NCI-H2171 treated with DMSO at 0.1 percent for 48 hours (cell line): ENCODE measurements at regions not wholly inside any gene's neighbourhood (a gene's known extent, or its start where the extent isn't known, plus 50 kb on each side); places are given as distances from the start of the nearest gene placed in this dataset.

Experiments
- DNase-seq: peaks from one replicate; lab custom pipeline; 2025; lab: John Stamatoyannopoulos, UW

- DNase-seq, result peak; percentile 11
These were observed 97.5 kb upstream of the TRIM2 start for GRCh38 chr4:153106736-153107135.

- DNase-seq, result no peak
These were observed 97.0 kb upstream of the TRIM2 start for GRCh38 chr4:153107246-153107645.

- DNase-seq, result no peak
These were observed 94.9 kb upstream of the TRIM2 start for GRCh38 chr4:153109296-153109849.

GRCh38 chr4:153110739-153111138, 93.5 kb upstream of the TRIM2 start:
- no peak for DNase-seq

- no peak for DNase-seq
These were observed 92.7 kb upstream of the TRIM2 start for GRCh38 chr4:153111426-153112040.

- DNase-seq, result no peak
These were observed 92.2 kb upstream of the TRIM2 start for GRCh38 chr4:153112041-153112441.

GRCh38 chr4:153113061-153113837, 91.0 kb upstream of the TRIM2 start:
- no peak for DNase-seq

GRCh38 chr4:153113838-153114105, 90.5 kb upstream of the TRIM2 start:
- no peak for DNase-seq

GRCh38 chr4:153114771-153115321, 89.4 kb upstream of the TRIM2 start:
- DNase-seq, result no peak

- DNase-seq, result no peak
These were observed 88.6 kb upstream of the TRIM2 start for GRCh38 chr4:153115322-153116290.

GRCh38 chr4:153116291-153116680, 88.0 kb upstream of the TRIM2 start:
- no peak for DNase-seq

GRCh38 chr4:153116801-153117200, 87.4 kb upstream of the TRIM2 start:
- no peak for DNase-seq

- DNase-seq, result no peak
These were observed 86.7 kb upstream of the TRIM2 start for GRCh38 chr4:153117554-153117953.

GRCh38 chr4:153119626-153120025, 84.6 kb upstream of the TRIM2 start:
- no peak for DNase-seq

GRCh38 chr4:153120235-153120634, 84.0 kb upstream of the TRIM2 start:
- no peak for DNase-seq

- DNase-seq, result peak; percentile 82
These were observed 81.4 kb upstream of the TRIM2 start for GRCh38 chr4:153122855-153123254.

GRCh38 chr4:153126137-153126536, 78.1 kb upstream of the TRIM2 start:
- DNase-seq, result no peak

- DNase-seq, result peak; percentile 87
These were observed 76.3 kb upstream of the TRIM2 start for GRCh38 chr4:153127760-153128494.

GRCh38 chr4:153131596-153131995, 72.6 kb upstream of the TRIM2 start:
- DNase-seq, result peak; percentile 34

- DNase-seq, result no peak
These were observed 67.1 kb upstream of the TRIM2 start for GRCh38 chr4:153137159-153137558.
